Mucosa of descending colon (tissue), 3 donors: ENCODE measurements at regions not wholly inside any gene's neighbourhood (a gene's known extent, or its start where the extent isn't known, plus 50 kb on each side); places are given as distances from the start of the nearest gene placed in this dataset.

Experiments
- ATAC-seq: fragments of 200-7000 bp; cut with Tn5 transposase; one replicate; pipeline ENCODE4 v1.9.1; 2020; ENCODE audit warnings: mild to moderate bottlenecking, moderate library complexity
- DNase-seq, 3 donors: peaks; one replicate each; pipeline ENCODE4 v3.0.0-alpha.2; 2020
- H3K36me3 ChIP-seq: fragments of 200-600 bp; one replicate; pipeline ENCODE4 v1.8.0; 2021; ENCODE audit warnings: low read depth, mild to moderate bottlenecking
- H3K4me1 ChIP-seq: fragments of 200-600 bp; one replicate; pipeline ENCODE4 v1.8.0; 2021; ENCODE audit warnings: low read depth, mild to moderate bottlenecking
- H3K4me3 ChIP-seq: fragments of 200-600 bp; one replicate; pipeline ENCODE4 v1.8.0; 2021; ENCODE audit warnings: mild to moderate bottlenecking
- H3K9me3 ChIP-seq: fragments of 200-600 bp; one replicate; pipeline ENCODE4 v1.8.0; 2021; ENCODE audit warnings: mild to moderate bottlenecking
- intact Hi-C, 2 donors: fragments of 100-400 bp; cut with DNase I in 1 of 2; cut with micrococcal nuclease in 1 of 2; formaldehyde crosslinking; loops; one replicate each; pipeline versions ENCODE4 v1.11.0 to v1.11.1; 2022; cut with DNase I, micrococcal nuclease
- TF ChIP-seq, protein P1 (sequence below): fragments of 200-600 bp; IDR thresholded peaks from one replicate; pipeline ENCODE4 v1.8.0; 2022; ENCODE audit warnings: antibody characterized with exemption, mild to moderate bottlenecking
- donor health status: DM: no; HTN: no; CAD: no; lungs with moderate emphysema.
- donor health status: DM: no; HTN: no; CAD: no.
- donor health status: DM: no; HTN: yes; CAD: no.

GRCh38 chr2:79259959-79260358, 100.4 kb upstream of the REG3A start:
- TF ChIP-seq, protein P1, sequence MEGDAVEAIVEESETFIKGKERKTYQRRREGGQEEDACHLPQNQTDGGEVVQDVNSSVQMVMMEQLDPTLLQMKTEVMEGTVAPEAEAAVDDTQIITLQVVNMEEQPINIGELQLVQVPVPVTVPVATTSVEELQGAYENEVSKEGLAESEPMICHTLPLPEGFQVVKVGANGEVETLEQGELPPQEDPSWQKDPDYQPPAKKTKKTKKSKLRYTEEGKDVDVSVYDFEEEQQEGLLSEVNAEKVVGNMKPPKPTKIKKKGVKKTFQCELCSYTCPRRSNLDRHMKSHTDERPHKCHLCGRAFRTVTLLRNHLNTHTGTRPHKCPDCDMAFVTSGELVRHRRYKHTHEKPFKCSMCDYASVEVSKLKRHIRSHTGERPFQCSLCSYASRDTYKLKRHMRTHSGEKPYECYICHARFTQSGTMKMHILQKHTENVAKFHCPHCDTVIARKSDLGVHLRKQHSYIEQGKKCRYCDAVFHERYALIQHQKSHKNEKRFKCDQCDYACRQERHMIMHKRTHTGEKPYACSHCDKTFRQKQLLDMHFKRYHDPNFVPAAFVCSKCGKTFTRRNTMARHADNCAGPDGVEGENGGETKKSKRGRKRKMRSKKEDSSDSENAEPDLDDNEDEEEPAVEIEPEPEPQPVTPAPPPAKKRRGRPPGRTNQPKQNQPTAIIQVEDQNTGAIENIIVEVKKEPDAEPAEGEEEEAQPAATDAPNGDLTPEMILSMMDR = no peak
- no peaks in the 10 kb centered on the region for H3K36me3 ChIP-seq
- intact Hi-C loops = no loop called here

GRCh38 chr2:79259296-79259695, 99.7 kb upstream of the REG3A start:
- Histone ChIP-seq H3K4me3 (no peak overlapping the region), H3K9me3 (no peaks in the 10 kb centered on the region), H3K36me3 (no peaks in the 10 kb centered on the region), H3K4me1 (no peaks in the 10 kb centered on the region)
- intact Hi-C loops = no loop called here
- TF ChIP-seq, protein P1 = no peak
- ATAC-seq (no peak), DNase-seq (no peak)

More at GRCh38 chr2:79259959-79260358, 100.4 kb upstream of the REG3A start:
- no peak for ATAC-seq
- Histone ChIP-seq H3K9me3 (no peaks in the 10 kb centered on the region), H3K4me3 (no peak overlapping the region), H3K4me1 (no peaks in the 10 kb centered on the region)
- no peak for DNase-seq

GRCh38 chr2:79253243-79253774, 93.8 kb upstream of the REG3A start:
- ATAC-seq (no peak), DNase-seq (no peak)
- Histone ChIP-seq H3K36me3 (no peaks in the 10 kb centered on the region), H3K9me3 (no peaks in the 10 kb centered on the region), H3K4me1 (no peaks in the 10 kb centered on the region), H3K4me3 (no peak overlapping the region)
- intact Hi-C loops = no loop called here
- TF ChIP-seq, protein P1 = no peak

- Histone ChIP-seq H3K4me1 (no peaks in the 10 kb centered on the region), H3K36me3 (no peaks in the 10 kb centered on the region), H3K9me3 (no peaks in the 10 kb centered on the region), H3K4me3 (no peak overlapping the region)
- TF ChIP-seq, protein P1 = no peak
- ATAC-seq = no peak
- intact Hi-C loops = no loop called here
- DNase-seq = no peak
Observed at GRCh38 chr2:79250656-79251055, 91.1 kb upstream of the REG3A start.

DNA sequence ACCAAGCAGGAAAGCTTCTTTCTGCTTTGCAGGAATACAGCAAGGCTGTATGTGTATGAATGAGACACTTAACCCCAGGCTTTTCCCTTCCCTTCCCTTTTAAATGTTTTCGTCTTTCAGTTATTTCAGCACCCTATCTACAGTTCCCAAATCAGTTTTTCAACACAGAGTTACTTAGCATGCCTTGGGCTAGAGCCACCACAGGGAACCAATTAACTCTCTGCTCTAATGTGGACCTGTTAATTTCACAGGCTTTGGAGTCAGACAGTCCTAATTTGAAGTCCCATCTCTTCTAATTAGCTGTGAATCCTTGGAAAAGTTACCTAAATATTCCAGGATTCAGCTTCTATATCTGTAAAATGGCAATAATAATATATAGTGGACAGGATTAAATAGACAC, 89.2 kb upstream of the REG3A start:
- Histone ChIP-seq H3K9me3 (no peaks in the 10 kb centered on the region), H3K36me3 (no peaks in the 10 kb centered on the region), H3K4me3 (no peak overlapping the region), H3K4me1 (no peaks in the 10 kb centered on the region)
- TF ChIP-seq, protein P1 = no peak
- DNase-seq (no peak), ATAC-seq (no peak)
- intact Hi-C loops = no loop called here

DNA sequence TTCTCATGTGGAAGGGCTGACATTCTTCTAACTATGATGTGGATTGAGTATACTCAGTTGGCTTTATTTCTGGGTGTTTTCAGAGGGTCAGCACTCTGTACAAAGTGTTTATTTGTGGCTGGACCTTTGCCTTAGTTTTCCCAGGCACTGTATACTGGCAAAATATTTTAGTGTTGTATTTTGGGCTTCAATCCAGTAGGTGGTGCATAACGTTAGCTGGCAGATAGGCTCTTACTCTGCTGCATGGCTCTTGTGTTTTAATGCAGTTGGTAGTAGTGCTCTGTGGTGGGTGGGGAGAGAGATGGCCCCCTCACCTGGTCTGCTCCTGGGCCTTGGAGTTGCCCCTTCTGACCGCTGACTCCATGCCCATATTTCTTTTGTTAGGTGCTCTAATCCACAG, 75.6 kb upstream of the REG3A start:
- TF ChIP-seq, protein P1 = no peak
- intact Hi-C loops = no loop called here
- no peak for DNase-seq
- Histone ChIP-seq H3K36me3 (no peaks in the 10 kb centered on the region), H3K9me3 (no peaks in the 10 kb centered on the region), H3K4me1 (no peaks in the 10 kb centered on the region), H3K4me3 (no peak overlapping the region)
- ATAC-seq = peak; percentile 25
